ENCODE measurements at regions not wholly inside any gene's neighbourhood (a gene's known extent, or its start where the extent isn't known, plus 50 kb on each side); places are given as distances from the start of the nearest gene placed in this dataset.

- Histone ChIP-seq H3K4me1 (no peaks in the 10 kb centered on the region), H3K27me3 (no peaks in the 10 kb centered on the region), H3K27ac (no peak overlapping the region), H3K9me3 (no peaks in the 10 kb centered on the region), H3K36me3 (no peaks in the 10 kb centered on the region), H3K4me3 (no peak overlapping the region)
- no peak for TF ChIP-seq POLR2A (IDR thresholded peaks at IDR 0.05)
- TF ChIP-seq, protein P1, sequence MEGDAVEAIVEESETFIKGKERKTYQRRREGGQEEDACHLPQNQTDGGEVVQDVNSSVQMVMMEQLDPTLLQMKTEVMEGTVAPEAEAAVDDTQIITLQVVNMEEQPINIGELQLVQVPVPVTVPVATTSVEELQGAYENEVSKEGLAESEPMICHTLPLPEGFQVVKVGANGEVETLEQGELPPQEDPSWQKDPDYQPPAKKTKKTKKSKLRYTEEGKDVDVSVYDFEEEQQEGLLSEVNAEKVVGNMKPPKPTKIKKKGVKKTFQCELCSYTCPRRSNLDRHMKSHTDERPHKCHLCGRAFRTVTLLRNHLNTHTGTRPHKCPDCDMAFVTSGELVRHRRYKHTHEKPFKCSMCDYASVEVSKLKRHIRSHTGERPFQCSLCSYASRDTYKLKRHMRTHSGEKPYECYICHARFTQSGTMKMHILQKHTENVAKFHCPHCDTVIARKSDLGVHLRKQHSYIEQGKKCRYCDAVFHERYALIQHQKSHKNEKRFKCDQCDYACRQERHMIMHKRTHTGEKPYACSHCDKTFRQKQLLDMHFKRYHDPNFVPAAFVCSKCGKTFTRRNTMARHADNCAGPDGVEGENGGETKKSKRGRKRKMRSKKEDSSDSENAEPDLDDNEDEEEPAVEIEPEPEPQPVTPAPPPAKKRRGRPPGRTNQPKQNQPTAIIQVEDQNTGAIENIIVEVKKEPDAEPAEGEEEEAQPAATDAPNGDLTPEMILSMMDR (IDR thresholded peaks at IDR 0.05), result no peak
- intact Hi-C loops (cut with DNase I; ENCODE audit: low total_unique reads), result no loop called here
- no peak for DNase-seq
Measured at GRCh38 chr4:11743236-11743635, 314.5 kb upstream of the HS3ST1 start.

GRCh38 chr4:11741190-11741652 is 312.5 kb upstream of the HS3ST1 start:
- Histone ChIP-seq H3K36me3 (no peaks in the 10 kb centered on the region), H3K27me3 (no peaks in the 10 kb centered on the region), H3K27ac (no peak overlapping the region), H3K9me3 (no peaks in the 10 kb centered on the region), H3K4me1 (no peaks in the 10 kb centered on the region), H3K4me3 (no peak overlapping the region)
- DNase-seq, result no peak
- intact Hi-C loops (cut with DNase I; ENCODE audit: low total_unique reads), result no loop called here
- TF ChIP-seq POLR2A (IDR thresholded peaks at IDR 0.05), result no peak
- TF ChIP-seq, protein P1 (IDR thresholded peaks at IDR 0.05), result no peak

- H3K9me3 ChIP-seq, result no peaks in the 10 kb centered on the region
- no peak for DNase-seq
- TF ChIP-seq POLR2A (IDR thresholded peaks at IDR 0.05), result no peak
- intact Hi-C loops (cut with DNase I; ENCODE audit: low total_unique reads), result no loop called here
- no peaks in the 10 kb centered on the region for H3K27me3 ChIP-seq
- no peaks in the 10 kb centered on the region for H3K36me3 ChIP-seq
- H3K4me1 ChIP-seq, result no peaks in the 10 kb centered on the region
- H3K4me3 ChIP-seq, result no peak overlapping the region
- no peak overlapping the region for H3K27ac ChIP-seq
Measured at GRCh38 chr4:11739992-11740391, 311.3 kb upstream of the HS3ST1 start.

GRCh38 chr4:11736978-11737377 is 308.3 kb upstream of the HS3ST1 start:
- no peaks in the 10 kb centered on the region for H3K36me3 ChIP-seq
- no peak overlapping the region for H3K27ac ChIP-seq
- intact Hi-C loops (cut with DNase I; ENCODE audit: low total_unique reads), result no loop called here
- no peaks in the 10 kb centered on the region for H3K27me3 ChIP-seq
- no peak overlapping the region for H3K4me3 ChIP-seq
- H3K4me1 ChIP-seq, result no peaks in the 10 kb centered on the region
- no peak for TF ChIP-seq POLR2A (IDR thresholded peaks at IDR 0.05)
- TF ChIP-seq, protein P1 (IDR thresholded peaks at IDR 0.05), result no peak
- no peaks in the 10 kb centered on the region for H3K9me3 ChIP-seq
- DNase-seq, result no peak

DNA sequence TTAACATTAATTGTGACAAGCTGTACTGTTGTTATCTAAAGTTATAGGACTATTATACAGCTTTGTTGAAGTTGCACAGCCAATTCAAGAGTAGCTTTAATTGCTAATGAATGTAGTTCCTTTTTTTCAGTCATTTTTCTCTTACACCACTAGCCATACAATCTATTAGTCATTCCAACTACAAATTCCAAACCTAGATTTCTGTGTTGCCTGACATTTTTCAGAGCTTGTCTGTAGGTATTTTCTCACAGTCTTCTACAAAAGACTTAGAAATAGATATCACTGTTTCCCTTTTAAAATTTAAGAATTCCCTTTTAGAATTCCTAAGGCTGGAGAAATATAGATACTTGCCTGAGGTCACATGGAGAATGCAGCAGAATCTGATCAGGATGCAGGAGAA is 307.0 kb upstream of the HS3ST1 start:
- Histone ChIP-seq H3K9me3 (no peaks in the 10 kb centered on the region), H3K27me3 (no peaks in the 10 kb centered on the region), H3K4me1 (no peaks in the 10 kb centered on the region), H3K36me3 (no peaks in the 10 kb centered on the region), H3K27ac (no peak overlapping the region), H3K4me3 (no peak overlapping the region)
- no peak for TF ChIP-seq POLR2A (IDR thresholded peaks at IDR 0.05)
- TF ChIP-seq, protein P1 (IDR thresholded peaks at IDR 0.05), result no peak
- no peak for DNase-seq
- intact Hi-C loops (cut with DNase I; ENCODE audit: low total_unique reads), result no loop called here

DNA sequence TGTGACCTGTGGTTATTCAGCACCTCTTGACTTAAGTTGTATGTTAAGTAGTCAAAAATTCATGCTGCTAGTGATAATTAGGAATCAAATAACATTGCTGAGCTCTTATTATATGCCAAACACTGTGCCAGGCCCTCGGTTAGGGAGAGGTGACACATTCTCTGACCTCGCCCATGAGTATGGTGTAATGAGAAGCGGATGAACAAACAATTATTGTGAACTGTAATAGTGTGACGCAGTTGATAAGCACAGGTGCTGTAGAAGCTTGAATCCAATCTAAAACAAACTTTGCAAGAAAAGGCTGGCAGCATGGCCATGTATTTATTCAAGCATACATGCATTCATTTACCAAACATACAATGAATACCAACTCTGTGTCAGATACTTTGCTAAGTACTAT is 303.5 kb upstream of the HS3ST1 start:
- Histone ChIP-seq H3K9me3 (no peaks in the 10 kb centered on the region), H3K36me3 (no peaks in the 10 kb centered on the region), H3K4me3 (no peak overlapping the region), H3K4me1 (no peaks in the 10 kb centered on the region), H3K27ac (no peak overlapping the region), H3K27me3 (no peaks in the 10 kb centered on the region)
- intact Hi-C loops (cut with DNase I; ENCODE audit: low total_unique reads), result no loop called here
- no peak for DNase-seq
- TF ChIP-seq POLR2A (IDR thresholded peaks at IDR 0.05), result no peak
- TF ChIP-seq, protein P1 (IDR thresholded peaks at IDR 0.05), result no peak
